D721Med (cell line): ENCODE measurements at regions not wholly inside any gene's neighbourhood (a gene's known extent, or its start where the extent isn't known, plus 50 kb on each side); places are given as distances from the start of the nearest gene placed in this dataset.

Experiments used
- DNase-seq: peaks from one replicate; pipeline ENCODE4 v3.0.0; 2011; ENCODE audit warnings: low spot score; ENCODE audit not compliant: insufficient read length
- FAIRE-seq: peaks from 2 replicates; lab custom pipeline; 2011; peaks lifted over from hg19 to GRCh38; lab: Jason Lieb, UNC
- CTCF ChIP-seq: IDR thresholded peaks from 2 replicates; pipeline ENCODE4 v1.5.1; 2012; ENCODE audit warnings: mild to moderate bottlenecking, control low read depth; ENCODE audit not compliant: insufficient read depth; ENCODE audit errors: missing control alignments

- DNase-seq (no peak), FAIRE-seq (no peak)
- no peak for TF ChIP-seq CTCF
Observed at GRCh38 chr6:141251286-141251685, 881.4 kb upstream of the GJE1 start.

- TF ChIP-seq CTCF: no peak
- FAIRE-seq (no peak), DNase-seq (no peak)
Observed at GRCh38 chr6:141248021-141248799, 884.5 kb upstream of the GJE1 start.

GRCh38 chr6:141244366-141244765 lies 888.4 kb upstream of the GJE1 start:
- DNase-seq (no peak), FAIRE-seq (no peak)
- no peak for TF ChIP-seq CTCF

- TF ChIP-seq CTCF: no peak
Observed at GRCh38 chr6:141242957-141243356, 889.8 kb upstream of the GJE1 start.

DNA sequence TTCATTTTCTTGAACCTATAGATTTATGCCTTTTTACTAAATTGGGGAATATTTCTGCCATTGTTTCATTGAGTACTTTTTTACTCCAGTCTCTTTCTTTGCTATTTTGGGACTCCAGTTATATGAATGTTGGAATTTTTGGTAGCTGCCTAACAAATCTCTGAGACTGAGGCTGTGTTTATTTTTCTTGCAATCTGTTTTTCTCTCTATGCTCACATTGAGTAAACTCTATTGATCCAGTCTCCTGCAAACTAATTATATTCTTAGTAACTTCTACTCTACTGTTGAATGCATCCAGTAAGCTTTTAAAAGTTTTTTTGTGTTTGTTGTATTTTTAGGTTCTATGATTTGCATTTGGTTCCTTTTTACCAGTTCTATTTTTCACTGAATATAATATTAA lies 903.4 kb upstream of the GJE1 start:
- TF ChIP-seq CTCF: no peak
- no peak for FAIRE-seq
- no peak for DNase-seq

More at GRCh38 chr6:141242957-141243356, 889.8 kb upstream of the GJE1 start:
- DNase-seq (no peak), FAIRE-seq (no peak)

DNA sequence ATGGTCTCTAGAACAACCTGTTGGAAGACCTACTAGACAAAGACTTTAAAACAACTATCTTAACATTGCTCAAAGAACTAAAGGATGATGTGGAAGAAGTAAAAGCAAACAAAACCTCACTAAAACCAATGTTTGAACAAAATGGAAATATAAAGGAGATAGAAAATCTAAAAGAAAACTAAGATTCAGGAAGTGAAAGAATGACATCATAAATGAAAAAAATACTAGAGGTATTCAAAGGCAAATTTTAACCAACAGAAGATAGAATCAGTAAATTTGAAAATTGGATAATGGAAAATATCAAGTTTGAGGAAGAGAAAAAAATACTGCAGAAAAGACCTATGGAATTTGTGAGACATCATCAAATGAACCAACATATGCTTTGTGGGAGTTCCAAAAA lies 914.1 kb upstream of the GJE1 start:
- FAIRE-seq (no peak), DNase-seq (no peak)
- TF ChIP-seq CTCF: no peak

DNA sequence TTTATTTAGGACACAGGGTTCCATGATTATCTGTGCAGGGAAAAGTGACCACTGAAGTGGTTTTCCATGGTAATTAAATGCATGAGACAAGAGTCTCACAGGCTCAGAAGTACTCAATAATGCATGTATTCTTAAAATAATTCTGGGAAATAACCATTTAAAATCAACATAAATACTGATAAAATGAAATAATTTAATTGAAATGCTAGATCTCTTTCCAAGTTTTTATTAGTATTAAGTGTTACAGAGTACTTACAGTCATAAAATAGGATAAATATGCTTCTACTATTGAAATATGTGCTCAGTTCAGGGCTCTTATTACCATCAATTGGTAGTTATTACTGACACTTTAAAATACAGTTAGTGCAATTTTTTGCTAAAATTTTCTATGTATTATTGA lies 916.0 kb upstream of the GJE1 start:
- no peak for DNase-seq
- TF ChIP-seq CTCF: no peak
- no peak for FAIRE-seq
